NCI-H2196 treated with DMSO at 0.1 percent for 48 hours (cell line): ENCODE measurements at regions not wholly inside any gene's neighbourhood (a gene's known extent, or its start where the extent isn't known, plus 50 kb on each side); places are given as distances from the start of the nearest gene placed in this dataset.
"Not testable (repeated sequence)": the region's sequence is repeated elsewhere in the genome, so short reads cannot be mapped to it uniquely, and the experiment has no call there.

ENCODE experiments used
- DNase-seq: peaks from one replicate; lab custom pipeline; 2025; ENCODE audit not compliant: unreplicated experiment; lab: John Stamatoyannopoulos, UW

DNA sequence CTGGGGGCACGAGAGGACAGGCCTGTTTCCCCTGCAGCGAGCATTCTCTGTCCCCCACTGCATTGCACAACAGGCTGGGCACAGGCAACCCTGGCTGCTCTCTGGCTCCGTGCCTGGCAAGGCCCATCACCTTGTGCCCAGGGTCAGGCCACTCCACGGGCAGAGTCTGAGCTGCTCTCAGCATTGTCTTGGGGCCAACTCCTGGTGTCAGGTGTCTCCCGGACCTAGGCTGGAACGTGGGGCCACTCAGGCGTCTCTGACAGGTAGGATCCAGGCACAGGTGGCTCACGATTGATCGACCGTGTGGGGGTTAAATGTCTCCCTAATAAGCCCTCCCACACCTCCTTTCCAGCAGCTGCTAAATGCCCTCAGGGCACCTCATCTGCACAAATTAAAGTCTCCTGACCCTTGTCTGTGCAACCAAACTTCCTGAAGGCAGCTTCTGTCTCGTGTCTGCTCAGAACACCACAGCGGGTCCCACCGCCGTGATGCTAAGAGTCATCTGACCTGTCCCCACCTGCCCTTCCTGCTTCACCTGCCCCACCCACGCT lies 66.6 kb upstream of the GPC1 start:
- peak; percentile 77 for DNase-seq

- DNase-seq: no peak
Observed at GRCh38 chr2:240369335-240369734, 66.1 kb upstream of the GPC1 start.

GRCh38 chr2:240369801-240370585 lies 65.5 kb upstream of the GPC1 start:
- DNase-seq: no peak

- no peak for DNase-seq
Observed at GRCh38 chr2:240371129-240372000, 64.1 kb upstream of the GPC1 start.

- no peak for DNase-seq
Observed at GRCh38 chr2:240372101-240372500, 63.4 kb upstream of the GPC1 start.

GRCh38 chr2:240373289-240373885 lies 62.1 kb upstream of the GPC1 start:
- no peak for DNase-seq

- no peak for DNase-seq
Observed at GRCh38 chr2:240374085-240374907, 61.2 kb upstream of the GPC1 start.

DNA sequence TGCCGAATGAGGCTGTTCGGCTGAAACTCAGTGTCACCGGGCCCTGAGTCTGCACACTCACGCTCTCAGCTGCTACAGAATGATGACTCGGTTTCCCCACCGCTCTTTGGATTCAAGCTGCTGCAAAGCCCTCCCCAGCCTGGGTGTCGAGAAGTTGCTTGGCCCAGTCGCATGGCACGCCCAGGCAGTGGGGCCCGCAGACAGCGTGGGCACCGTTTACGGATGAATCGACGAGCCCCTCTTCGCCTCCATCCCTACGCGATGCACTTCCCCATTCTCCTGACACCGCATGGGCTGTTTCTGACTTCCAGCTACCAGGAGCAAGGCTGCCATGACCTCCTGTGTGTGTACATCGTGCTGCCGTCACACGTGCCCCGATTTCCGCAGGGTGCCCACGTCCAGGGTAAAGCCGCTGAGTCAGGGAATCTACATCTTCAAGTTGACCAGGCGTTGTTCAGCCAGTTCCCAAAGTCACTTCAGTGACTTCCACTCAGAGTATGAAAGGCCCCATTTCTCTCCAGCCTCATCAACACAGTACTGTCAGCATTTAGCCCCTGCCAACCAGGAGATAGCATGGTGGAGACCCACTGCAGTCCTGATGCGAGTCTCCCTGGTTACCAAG lies 60.3 kb upstream of the GPC1 start:
- DNase-seq: no peak

- DNase-seq: no peak
Observed at GRCh38 chr2:240376739-240377138, 58.7 kb upstream of the GPC1 start.

DNA sequence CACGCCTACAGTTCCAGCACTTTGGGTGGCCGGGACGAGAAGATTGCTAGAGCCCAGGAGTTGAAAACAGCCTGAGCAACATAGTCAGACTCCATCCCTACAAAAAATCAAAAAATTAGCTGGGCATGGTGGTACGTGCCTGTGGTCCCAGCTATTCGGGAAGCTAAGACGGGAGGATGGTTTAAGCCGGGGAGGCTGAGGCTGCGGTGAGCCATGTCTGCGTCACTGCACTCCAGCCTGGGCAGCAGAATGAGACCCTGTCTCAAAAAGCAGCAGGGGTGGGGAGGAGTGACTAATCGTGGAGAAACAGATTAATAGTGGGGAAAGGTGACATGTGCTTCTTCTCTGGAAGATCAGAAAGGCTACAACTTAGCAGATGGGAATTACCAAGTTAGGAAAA lies 58.1 kb upstream of the GPC1 start:
- DNase-seq: no peak

- DNase-seq: no peak
Observed at GRCh38 chr2:240379089-240379636, 56.3 kb upstream of the GPC1 start.

DNA sequence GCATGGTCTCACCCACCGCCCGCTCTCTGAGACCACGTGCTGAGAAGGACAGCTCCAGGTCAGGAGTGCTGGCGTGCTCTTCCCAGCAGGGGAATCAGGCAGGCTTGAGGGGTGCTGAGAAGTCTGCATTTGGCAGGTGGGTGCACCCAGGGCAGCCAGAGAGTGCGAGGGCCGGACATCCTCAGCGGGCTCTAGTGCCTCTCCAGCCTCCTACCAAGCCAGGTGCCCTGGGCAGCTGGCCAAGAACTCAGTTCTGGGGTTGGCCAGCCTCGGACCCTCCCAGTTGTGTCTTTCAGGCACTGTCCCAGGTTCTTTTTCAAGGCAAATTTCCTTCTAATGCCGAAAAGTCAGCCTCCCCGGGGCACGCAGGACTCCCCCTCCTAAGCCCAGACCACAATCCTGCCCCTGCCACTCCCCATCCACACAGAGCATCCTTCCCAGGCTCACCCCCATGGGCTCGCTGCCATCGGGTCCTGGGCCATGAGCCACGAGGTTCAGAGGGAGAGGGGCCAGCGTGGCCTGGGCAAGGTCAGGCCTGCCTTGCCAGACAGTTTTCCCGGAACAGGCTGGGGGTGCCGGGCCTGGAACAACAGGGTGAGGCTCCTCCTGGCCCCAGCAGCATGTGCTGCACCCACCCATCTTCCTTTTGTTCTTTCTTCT lies 52.2 kb upstream of the GPC1 start:
- no peak for DNase-seq

- DNase-seq: no peak
Observed at GRCh38 chr2:240383871-240384700, 51.4 kb upstream of the GPC1 start.

DNA sequence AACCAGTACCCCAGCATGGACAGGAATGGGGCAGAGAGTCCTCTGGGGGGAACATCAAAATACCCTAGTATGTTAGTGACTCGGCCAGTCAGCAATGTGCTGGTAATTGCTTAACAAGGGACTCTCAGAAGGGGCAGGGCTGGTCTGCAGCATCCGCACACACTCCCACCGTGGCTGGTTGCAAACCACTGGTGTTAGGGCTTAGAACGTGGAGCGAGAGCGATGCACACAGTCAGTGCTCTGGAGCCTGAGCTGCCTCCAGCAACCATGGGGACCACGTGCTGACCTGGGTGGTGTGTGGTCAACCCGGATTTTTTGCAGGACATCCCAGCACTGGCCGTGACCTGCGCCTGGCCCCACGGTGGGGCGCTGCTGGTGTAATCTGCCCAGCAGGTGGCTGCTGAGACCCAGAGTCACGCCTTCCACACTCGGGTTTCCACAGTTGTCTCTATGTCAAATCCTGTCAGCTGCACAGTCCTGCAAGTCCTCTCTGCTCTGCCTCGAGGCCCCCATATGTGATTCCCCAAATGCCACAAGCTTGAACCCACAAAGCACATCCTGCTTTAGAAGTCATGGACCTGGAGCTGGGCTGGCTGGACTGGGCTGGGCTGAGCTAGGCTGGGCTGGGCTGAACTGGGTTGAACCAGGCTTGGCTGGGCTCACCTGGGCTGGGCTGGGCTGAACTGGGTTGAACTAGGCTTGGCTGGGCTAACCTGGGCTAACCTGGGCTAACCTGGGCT lies 50.6 kb upstream of the GPC1 start:
- no peak for DNase-seq

DNA sequence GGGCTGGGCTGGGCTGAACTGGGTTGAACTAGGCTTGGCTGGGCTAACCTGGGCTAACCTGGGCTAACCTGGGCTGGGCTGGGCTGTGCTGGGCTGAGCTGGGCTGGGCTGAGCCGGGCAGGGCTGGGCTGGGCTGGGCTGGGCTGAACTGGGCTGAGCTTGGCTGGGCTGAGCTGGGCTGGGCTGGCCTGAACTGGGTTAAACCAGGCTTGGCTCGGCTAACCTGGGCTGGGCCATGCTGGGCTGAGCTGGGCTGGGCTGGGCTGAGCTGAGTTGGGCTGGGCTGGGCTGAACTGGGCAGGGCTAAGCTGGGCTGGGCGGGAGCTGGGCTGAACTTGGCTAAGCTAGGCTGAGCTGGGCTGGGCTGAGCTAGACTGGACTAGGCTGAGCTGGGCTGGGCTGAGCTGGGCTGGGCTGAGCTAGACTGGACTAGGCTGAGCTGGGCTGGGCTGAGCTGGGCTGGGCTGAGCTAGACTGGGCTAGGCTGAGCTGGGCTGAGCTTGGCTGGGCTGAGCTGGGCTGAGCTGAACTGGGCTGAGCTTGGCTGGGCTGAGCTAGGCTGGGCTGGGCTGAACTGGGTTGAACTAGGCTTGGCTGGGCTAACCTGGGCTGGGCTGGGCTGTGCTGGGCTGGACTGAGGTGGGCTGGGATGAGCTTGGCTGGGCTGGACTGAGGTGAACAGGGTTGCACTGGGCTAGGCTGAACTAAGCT lies 49.9 kb upstream of the GPC1 start:
- DNase-seq: not testable (repeated sequence)
